SH-SY5Y (cell line): ENCODE measurements at regions not wholly inside any gene's neighbourhood (a gene's known extent, or its start where the extent isn't known, plus 50 kb on each side); places are given as distances from the start of the nearest gene placed in this dataset.

Experiments used
- GATA2 ChIP-seq: IDR thresholded peaks from 2 replicates; pipeline ENCODE4 v1.6.1; 2011; ENCODE audit warnings: mild to moderate bottlenecking, low read depth, low read length
- GATA3 ChIP-seq: IDR thresholded peaks from 2 replicates; pipeline ENCODE4 v1.6.1; 2011; ENCODE audit warnings: low read depth, mild to moderate bottlenecking, low read length, moderate library complexity

DNA sequence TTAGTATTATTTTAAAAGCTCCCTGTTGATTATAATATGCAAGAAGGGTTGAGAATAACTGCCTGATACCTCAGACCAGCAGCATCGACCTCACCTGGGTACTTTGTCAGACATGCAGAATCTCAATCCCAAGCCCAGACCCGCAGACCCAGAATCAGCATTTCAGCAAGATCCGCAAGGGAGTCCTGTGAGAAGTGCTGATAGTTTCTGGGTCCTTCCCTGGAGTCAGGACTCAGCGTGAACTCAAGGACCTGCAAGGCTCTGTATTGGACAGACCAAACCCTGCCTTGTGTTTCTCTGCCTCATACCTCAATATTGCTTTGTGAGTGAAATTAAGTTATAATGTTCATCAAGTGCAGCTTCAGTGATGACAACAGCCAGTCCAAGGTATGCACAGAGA, 149.5 kb upstream of the NPY start:
- no peak for TF ChIP-seq GATA3
- no peak for TF ChIP-seq GATA2
